ENCODE measurements at regions not wholly inside any gene's neighbourhood (a gene's known extent, or its start where the extent isn't known, plus 50 kb on each side); places are given as distances from the start of the nearest gene placed in this dataset.

DNA sequence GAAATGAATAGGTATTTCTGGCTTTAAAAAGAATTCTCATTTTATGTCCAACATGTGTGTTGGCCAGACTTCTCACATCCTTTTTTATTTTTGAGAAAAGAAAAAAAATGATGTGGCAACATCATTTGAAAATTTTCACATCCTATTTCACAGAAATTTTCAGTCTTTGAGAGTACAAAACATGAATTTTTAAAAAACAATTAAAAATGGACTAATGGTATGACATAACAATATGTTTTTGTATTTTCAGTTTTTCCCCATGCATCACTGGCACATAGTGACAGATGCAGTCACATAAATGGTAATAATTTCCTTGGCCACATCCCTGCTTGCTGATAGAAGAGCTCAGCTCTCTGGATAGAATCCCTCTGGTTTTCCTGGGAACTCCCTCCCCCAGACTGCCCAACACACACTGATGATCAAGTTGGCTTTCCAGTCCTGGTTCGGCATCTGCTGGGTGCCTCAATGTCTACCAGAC is 188.5 kb upstream of the AGR3 start:
- TF ChIP-seq BHLHE40 (IDR thresholded peaks at IDR 0.05; ENCODE audit: borderline replicate concordance), result no peak
- TF ChIP-seq FOXK2 (IDR thresholded peaks at IDR 0.05), result no peak
- no peak for TF ChIP-seq FOXM1 (IDR thresholded peaks at IDR 0.05; ENCODE audit: borderline replicate concordance)
- no peak for TF ChIP-seq FOXA1 (IDR thresholded peaks at IDR 0.05)
- no peak for TF ChIP-seq NFRKB (IDR thresholded peaks at IDR 0.05)
- TF ChIP-seq L3MBTL2 (conservative IDR thresholded peaks at IDR 0.05), result no peak
- no peak for TF ChIP-seq SUZ12 (IDR thresholded peaks at IDR 0.05)
